ENCODE measurements at regions not wholly inside any gene's neighbourhood (a gene's known extent, or its start where the extent isn't known, plus 50 kb on each side); places are given as distances from the start of the nearest gene placed in this dataset.

GRCh38 chr2:43085505-43085904 is 140.9 kb downstream of the ZFP36L2 start:
- H3K27ac ChIP-seq, result peak overlapping the region in 7 of 11 experiments; percentile 7 to 52 (median 15); a peak in 6 of 22 replicates
- peak overlapping the region in 1 of 11 experiments; percentile 38; a peak in 1 of 22 replicates for H3K9ac ChIP-seq
- H3K4me1 ChIP-seq, result peaks cover 43 to 62% (median 54%) of the 10 kb centered on the region in 10 experiments
- H4K20me1 ChIP-seq, result no peaks in the 10 kb centered on the region
- no peak overlapping the region for H3K4me3 ChIP-seq
- H3K9me3 ChIP-seq (replicated peaks in 1 of 11), result peaks cover 7 to 17% (median 15%) of the 10 kb centered on the region in 11 experiments
- peak overlapping the region; percentile 37 to 88 (median 54); a peak in 21 of 22 replicates for H3K4me2 ChIP-seq
- H3K36me3 ChIP-seq, result peaks cover 0 to 5% (median 0%) of the 10 kb centered on the region in 11 experiments; a peak in 3 of 22 replicates
- TF ChIP-seq Cebpa-rat (IDR thresholded peaks at IDR 0.05), result no peak
- no peaks in the 10 kb centered on the region for H3K27me3 ChIP-seq

GRCh38 chr2:43084699-43085091 is 141.7 kb downstream of the ZFP36L2 start:
- Histone ChIP-seq H3K27ac (peak overlapping the region in 3 of 11 experiments; percentile 15 to 52 (median 37); a peak in 3 of 22 replicates), H3K4me1 (peaks cover 43 to 69% (median 54%) of the 10 kb centered on the region in 10 experiments)

DNA sequence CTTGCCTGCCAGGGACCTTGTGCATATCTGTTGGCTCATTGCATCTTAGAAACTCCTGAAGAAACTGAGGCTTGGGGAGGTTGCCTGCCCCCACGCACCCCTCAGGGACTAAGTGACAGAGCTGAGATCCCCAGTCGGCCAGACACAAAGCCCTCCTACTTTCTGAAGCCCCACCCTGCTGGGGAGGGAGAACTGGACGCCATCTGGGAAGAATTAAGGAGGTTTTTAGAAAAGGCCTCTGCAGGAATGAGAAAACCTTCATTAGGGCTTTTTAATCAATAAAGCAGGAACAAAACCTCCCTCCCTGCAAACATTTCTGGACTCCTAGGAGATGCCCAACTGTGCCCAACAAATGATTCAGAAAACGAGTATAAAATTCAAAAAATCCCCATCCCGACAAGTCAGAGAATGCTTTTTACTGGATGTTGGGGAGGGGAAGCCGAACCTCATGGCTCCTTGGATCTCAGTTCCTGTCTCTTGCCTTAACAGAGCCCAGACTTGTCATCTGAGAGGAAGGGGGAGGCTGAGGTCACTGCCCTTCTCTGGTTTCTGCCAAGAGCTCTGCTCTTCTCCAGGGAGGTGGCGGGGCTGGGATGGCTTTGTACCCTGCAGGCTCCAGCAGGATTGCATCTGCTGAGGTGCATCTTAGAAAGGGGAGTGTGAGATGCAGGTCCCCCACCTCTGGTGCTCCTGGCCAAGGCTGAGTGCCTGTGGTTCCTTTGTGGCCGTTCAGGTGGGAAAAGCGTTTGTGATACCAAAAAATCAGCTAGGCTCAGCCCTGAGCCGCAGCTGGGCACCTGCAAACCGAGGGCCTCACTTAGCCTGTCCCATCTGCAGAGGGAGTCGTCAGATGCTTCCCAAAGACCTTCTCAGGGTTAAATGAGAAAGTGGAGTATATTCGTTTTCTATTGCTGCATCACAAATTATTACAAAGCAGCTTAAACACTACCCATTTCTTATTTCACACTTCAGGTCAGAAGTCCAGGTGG is 142.4 kb downstream of the ZFP36L2 start:
- H4K20me1 ChIP-seq, result no peaks in the 10 kb centered on the region
- H3K9me3 ChIP-seq (replicated peaks in 1 of 11), result peaks cover 0 to 2% (median 0%) of the 10 kb centered on the region in 11 experiments; a peak in 3 of 22 replicates
- H3K27me3 ChIP-seq, result no peaks in the 10 kb centered on the region
- H3K4me3 ChIP-seq, result no peak overlapping the region
- peaks cover 43 to 69% (median 56%) of the 10 kb centered on the region in 10 experiments for H3K4me1 ChIP-seq
- TF ChIP-seq Cebpa-rat (IDR thresholded peaks at IDR 0.05), result no peak
- H3K27ac ChIP-seq, result peak overlapping the region in 4 of 11 experiments; percentile 3 to 52 (median 13); a peak in 3 of 22 replicates
- H3K36me3 ChIP-seq, result no peaks in the 10 kb centered on the region
- H3K4me2 ChIP-seq, result peak overlapping the region; percentile 37 to 88 (median 54)
- peak overlapping the region in 2 of 11 experiments; percentile 0 to 34; a peak in 1 of 22 replicates for H3K9ac ChIP-seq

More at GRCh38 chr2:43084699-43085091, 141.7 kb downstream of the ZFP36L2 start:
- Histone ChIP-seq H3K9ac (no peak overlapping the region; a peak in 1 of 22 replicates), H4K20me1 (no peaks in the 10 kb centered on the region), H3K4me3 (no peak overlapping the region), H3K4me2 (peak overlapping the region; percentile 37 to 88 (median 54)), H3K9me3 (replicated peaks in 1 of 11) (peaks cover 0 to 9% (median 7%) of the 10 kb centered on the region in 11 experiments; a peak in 17 of 22 replicates), H3K36me3 (peaks cover 0 to 3% (median 0%) of the 10 kb centered on the region in 11 experiments; a peak in 1 of 22 replicates), H3K27me3 (no peaks in the 10 kb centered on the region)
- no peak for TF ChIP-seq Cebpa-rat (IDR thresholded peaks at IDR 0.05)

DNA sequence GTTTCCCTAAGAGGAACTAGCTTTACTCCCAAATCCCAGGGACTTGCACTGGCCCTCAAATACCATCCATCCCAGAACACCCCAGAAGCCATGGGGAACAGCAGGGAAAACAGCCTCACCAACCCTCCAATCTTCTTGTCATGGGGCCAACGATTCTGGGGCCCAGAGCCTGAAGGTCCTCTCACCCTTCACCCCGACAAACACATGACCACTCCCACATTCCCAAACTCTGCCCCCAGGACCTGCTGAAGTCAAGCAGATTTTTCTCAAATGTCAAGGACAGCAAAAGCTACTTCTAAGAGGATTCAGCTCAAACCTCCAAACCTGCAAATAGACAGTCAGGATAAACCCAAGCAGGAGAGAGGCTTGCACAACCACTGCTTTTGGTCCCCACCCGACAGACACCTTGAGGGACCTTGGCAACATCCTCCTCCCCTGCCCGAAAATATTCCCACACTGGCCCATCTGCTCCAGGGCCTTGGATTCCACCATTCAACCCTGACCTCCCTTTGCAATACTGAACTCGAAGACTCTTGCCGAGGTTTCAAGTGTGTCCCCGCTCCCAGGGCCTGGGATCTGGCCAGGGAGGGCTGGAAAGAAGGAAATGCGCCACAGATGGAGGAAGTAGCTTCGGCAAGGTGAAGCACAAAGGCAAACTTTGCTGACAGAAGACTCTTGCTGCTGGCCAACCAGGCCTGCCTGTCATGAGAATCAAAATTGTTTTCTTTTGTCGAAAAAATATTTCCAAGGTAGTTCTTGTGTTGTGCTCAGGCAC is 143.3 kb downstream of the ZFP36L2 start:
- H3K4me1 ChIP-seq, result peaks cover 43 to 70% (median 56%) of the 10 kb centered on the region in 10 experiments
- no peaks in the 10 kb centered on the region for H4K20me1 ChIP-seq
- H3K9ac ChIP-seq, result no peak overlapping the region; a peak in 1 of 22 replicates
- H3K27me3 ChIP-seq, result no peaks in the 10 kb centered on the region
- H3K27ac ChIP-seq, result peak overlapping the region in 6 of 11 experiments; percentile 4 to 27 (median 20); a peak in 1 of 22 replicates
- H3K36me3 ChIP-seq, result no peaks in the 10 kb centered on the region
- H3K4me2 ChIP-seq, result peak overlapping the region; percentile 37 to 88 (median 54); a peak in 21 of 22 replicates
- no peaks in the 10 kb centered on the region for H3K9me3 ChIP-seq (replicated peaks in 1 of 11)
- H3K4me3 ChIP-seq, result no peak overlapping the region
- TF ChIP-seq Cebpa-rat (IDR thresholded peaks at IDR 0.05), result no peak

DNA sequence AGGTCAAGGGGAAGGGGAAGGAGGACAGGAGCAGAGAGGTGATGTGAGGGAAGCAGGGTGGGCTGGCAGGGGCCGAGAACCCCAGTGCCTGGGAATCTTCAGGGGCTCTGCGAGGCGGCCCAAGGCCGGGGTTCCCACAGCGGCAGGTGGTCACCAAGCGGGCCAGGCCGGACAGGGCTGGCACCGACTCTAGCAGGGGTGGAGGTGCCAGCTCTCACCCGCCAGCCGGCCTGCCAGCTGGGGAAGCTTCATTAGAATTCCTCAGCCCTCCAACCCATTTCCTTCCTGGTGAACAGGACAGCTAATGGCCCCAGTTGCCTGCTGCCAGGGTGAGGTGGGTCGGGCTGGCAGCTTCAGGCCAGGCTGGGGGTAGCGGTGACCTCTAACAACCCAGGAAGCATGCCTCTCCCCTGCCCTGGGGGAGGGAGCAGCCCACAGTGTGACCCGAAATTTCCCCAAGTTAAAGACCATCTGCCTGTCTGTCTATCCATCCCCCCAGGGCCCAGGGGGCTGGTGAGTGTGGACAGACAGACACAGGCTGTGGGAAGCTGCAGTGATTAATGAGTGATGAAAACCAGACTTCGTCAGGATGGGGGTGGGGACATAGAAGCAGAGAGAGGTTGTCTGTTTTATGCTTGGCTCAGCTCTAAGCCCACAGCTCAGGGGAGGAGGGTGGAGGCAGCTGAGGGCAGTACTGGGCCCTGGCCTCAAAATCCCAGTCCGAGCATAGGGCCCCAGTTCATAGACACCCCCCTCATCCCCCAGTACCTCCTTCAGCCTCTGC is 144.1 kb downstream of the ZFP36L2 start:
- H4K20me1 ChIP-seq, result no peaks in the 10 kb centered on the region
- no peaks in the 10 kb centered on the region for H3K9me3 ChIP-seq (replicated peaks in 1 of 11)
- H3K36me3 ChIP-seq, result no peaks in the 10 kb centered on the region
- peaks cover 43 to 70% (median 56%) of the 10 kb centered on the region in 10 experiments for H3K4me1 ChIP-seq
- no peak overlapping the region for H3K4me3 ChIP-seq
- H3K9ac ChIP-seq, result peak overlapping the region in 1 of 11 experiments; percentile 29; a peak in 2 of 22 replicates
- H3K27me3 ChIP-seq, result no peaks in the 10 kb centered on the region
- H3K27ac ChIP-seq, result peak overlapping the region in 8 of 11 experiments; percentile 3 to 39 (median 22); a peak in 10 of 22 replicates
- H3K4me2 ChIP-seq, result peak overlapping the region; percentile 18 to 88 (median 51); a peak in 21 of 22 replicates
- no peak for TF ChIP-seq Cebpa-rat (IDR thresholded peaks at IDR 0.05)

GRCh38 chr2:43081131-43081765 is 145.2 kb downstream of the ZFP36L2 start:
- Histone ChIP-seq H4K20me1 (no peaks in the 10 kb centered on the region), H3K4me2 (no peak overlapping the region), H3K27ac (no peak overlapping the region; a peak in 1 of 22 replicates), H3K4me1 (peaks cover 37 to 62% (median 46%) of the 10 kb centered on the region in 10 experiments), H3K9me3 (replicated peaks in 1 of 11) (no peaks in the 10 kb centered on the region), H3K36me3 (no peaks in the 10 kb centered on the region), H3K4me3 (no peak overlapping the region), H3K27me3 (no peaks in the 10 kb centered on the region), H3K9ac (no peak overlapping the region)
- TF ChIP-seq Cebpa-rat (IDR thresholded peaks at IDR 0.05), result no peak

- Histone ChIP-seq H3K27ac (peak overlapping the region in 1 of 11 experiments; percentile 26; a peak in 1 of 22 replicates), H3K36me3 (no peaks in the 10 kb centered on the region), H3K27me3 (no peaks in the 10 kb centered on the region), H3K9me3 (replicated peaks in 1 of 11) (no peaks in the 10 kb centered on the region), H4K20me1 (no peaks in the 10 kb centered on the region), H3K9ac (no peak overlapping the region), H3K4me3 (no peak overlapping the region), H3K4me1 (peaks cover 35 to 55% (median 40%) of the 10 kb centered on the region in 10 experiments), H3K4me2 (no peak overlapping the region)
- TF ChIP-seq Cebpa-rat (IDR thresholded peaks at IDR 0.05), result no peak
Measured at GRCh38 chr2:43080571-43081021, 145.8 kb downstream of the ZFP36L2 start.

Data from BLaER1 treated with 17β-estradiol and CSF1 and Interleukin-3, amounts not matched to agents 10 nM and 100 nM (cell line).